Neutrophil (primary cell): ENCODE measurements at regions not wholly inside any gene's neighbourhood (a gene's known extent, or its start where the extent isn't known, plus 50 kb on each side); places are given as distances from the start of the nearest gene placed in this dataset.

Source experiments
- H3K27ac ChIP-seq: fragments of 200-600 bp; sonication (generic); 2 replicates; pipeline ENCODE4 v1.5.1; 2016; ENCODE audit warnings: mild to moderate bottlenecking, moderate library complexity
- H3K27me3 ChIP-seq: fragments of 200-600 bp; sonication (generic); 2 replicates; pipeline ENCODE4 v1.6.0; 2016; ENCODE audit warnings: mild to moderate bottlenecking
- H3K36me3 ChIP-seq: fragments of 200-600 bp; sonication (generic); 2 replicates; pipeline ENCODE4 v1.5.1; 2017
- H3K4me1 ChIP-seq, 2 experiments: fragments of 200-600 bp in 1 of 2; sonication (generic) in 1 of 2; 1 replicate in 1 of 2; 2 replicates in 1 of 2; pipeline versions ENCODE4 v1.5.1 to v1.6.1; 2013 to 2016; ENCODE audit warnings: low read depth in 1 of 2, low read length in 1 of 2, mild to moderate bottlenecking in 1 of 2, moderate library complexity in 1 of 2; ENCODE audit not compliant: control insufficient read depth in 1 of 2, insufficient read depth in 1 of 2
- H3K4me3 ChIP-seq, 2 experiments: fragments of 200-600 bp in 1 of 2; sonication (generic) in 1 of 2; 1 replicate in 1 of 2; 2 replicates in 1 of 2; pipeline ENCODE4 v1.5.1; 2013 to 2016; ENCODE audit warnings: low read depth in 1 of 2, low read length in 1 of 2, mild to moderate bottlenecking in 1 of 2, moderate library complexity in 1 of 2
- H3K9me3 ChIP-seq: fragments of 200-600 bp; sonication (generic); 2 replicates; pipeline ENCODE4 v1.5.1; 2016
- CTCF ChIP-seq: fragments of 200-600 bp; sonication (generic); IDR thresholded peaks from 2 replicates; pipeline ENCODE4 v1.5.1; 2016; ENCODE audit warnings: antibody characterized with exemption

GRCh38 chr18:78670778-78671391 lies 308.7 kb upstream of the SALL3 start:
- Histone ChIP-seq H3K27ac (no peak overlapping the region), H3K9me3 (no peaks in the 10 kb centered on the region), H3K27me3 (no peaks in the 10 kb centered on the region), H3K36me3 (no peaks in the 10 kb centered on the region), H3K4me1 (no peaks in the 10 kb centered on the region), H3K4me3 (no peak overlapping the region)
- no peak for TF ChIP-seq CTCF

DNA sequence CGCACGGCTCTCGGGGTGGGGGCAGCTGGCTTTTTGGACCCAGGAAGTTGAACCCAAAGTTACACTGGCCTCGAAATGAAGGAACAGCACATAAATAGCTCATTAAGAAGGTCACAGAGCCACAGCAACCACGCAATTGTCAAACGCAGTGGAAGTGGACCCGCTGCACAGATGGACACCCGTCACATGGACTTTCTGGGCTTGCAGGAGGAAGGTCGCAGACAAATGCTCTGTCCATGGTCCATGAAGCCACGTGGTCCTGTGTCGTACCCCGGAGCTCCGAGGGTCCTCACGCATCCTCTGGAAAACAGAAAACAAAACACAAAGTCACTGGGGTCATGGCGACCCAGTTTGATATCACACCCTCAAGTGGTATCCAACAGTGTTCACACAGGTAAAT lies 308.1 kb upstream of the SALL3 start:
- H3K9me3 ChIP-seq: no peaks in the 10 kb centered on the region
- H3K27me3 ChIP-seq: no peaks in the 10 kb centered on the region
- no peak for TF ChIP-seq CTCF

DNA sequence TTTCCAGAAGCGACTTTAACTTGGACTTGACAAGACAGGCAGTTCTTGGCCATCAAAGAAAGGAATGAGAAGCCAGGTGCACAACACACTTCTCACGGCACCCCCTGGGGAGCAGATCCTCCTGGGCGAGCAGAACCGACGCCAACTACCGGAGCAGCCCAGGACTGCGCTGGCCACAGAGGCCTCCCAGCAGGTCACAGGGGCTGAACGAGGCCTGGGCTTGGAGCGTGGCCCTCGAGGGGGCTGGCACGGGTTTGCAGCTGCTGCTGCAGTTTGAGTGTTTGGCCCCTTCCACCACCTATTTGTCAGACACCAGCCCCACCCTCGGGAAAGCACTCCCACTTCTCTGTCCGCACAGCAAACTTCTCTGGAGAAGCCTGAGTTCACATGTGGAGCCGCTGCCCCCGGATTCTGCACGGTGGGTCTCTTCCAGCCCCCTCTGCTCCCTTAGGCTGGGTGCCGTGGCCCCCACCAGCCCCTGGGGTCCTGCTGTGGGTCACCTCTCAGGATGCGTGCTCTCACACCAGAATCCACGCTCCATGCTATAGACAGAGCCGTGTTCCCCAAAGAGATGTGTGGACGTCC lies 306.7 kb upstream of the SALL3 start:
- Histone ChIP-seq H3K4me3 (no peak overlapping the region), H3K36me3 (no peaks in the 10 kb centered on the region), H3K4me1 (no peaks in the 10 kb centered on the region), H3K27me3 (no peaks in the 10 kb centered on the region), H3K9me3 (no peaks in the 10 kb centered on the region), H3K27ac (no peak overlapping the region)
- TF ChIP-seq CTCF: no peak

More for the DNA sequence above, 308.1 kb upstream of the SALL3 start:
- Histone ChIP-seq H3K36me3 (no peaks in the 10 kb centered on the region), H3K4me3 (no peak overlapping the region), H3K4me1 (no peaks in the 10 kb centered on the region), H3K27ac (no peak overlapping the region)

DNA sequence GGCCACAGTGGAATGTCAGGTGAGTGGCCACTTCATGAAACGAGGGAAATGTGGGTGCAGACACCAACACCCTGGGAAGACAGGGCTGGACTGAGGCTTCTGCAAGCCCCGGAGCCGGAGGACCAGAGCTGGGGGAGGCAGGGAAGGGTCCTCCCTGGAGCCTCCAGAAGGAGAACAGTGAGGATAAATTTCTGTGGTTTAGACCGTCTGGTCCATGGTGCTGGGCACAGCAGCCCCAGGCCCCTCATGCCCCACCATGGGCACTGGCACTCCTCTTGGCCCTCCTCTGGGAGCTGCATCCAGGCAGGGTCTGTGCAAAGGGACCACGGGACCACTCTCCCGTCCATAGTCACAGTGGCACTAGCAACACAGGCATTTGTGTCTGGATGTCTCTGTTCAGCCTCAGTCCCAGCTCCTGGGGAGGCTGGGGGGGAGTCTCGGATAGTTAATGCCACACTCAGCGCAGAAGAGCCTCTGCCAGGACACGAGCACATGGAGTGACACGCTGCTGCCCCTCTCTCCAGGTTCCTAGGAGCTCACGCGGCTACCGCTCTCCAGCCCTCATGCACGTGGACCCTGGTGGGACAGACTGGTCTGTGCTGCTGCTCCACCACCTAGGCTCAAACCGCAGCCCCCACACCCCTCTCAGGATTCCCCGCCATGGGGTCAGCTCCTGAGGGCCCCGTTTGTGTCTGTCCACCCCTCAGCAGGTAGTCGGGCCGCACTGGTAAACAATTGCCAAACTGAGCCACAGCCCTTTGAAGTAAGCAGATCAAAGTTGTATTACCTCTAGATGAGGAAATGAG lies 305.9 kb upstream of the SALL3 start:
- no peak overlapping the region for H3K4me3 ChIP-seq
- no peaks in the 10 kb centered on the region for H3K9me3 ChIP-seq
- H3K27ac ChIP-seq: no peak overlapping the region
- H3K36me3 ChIP-seq: no peaks in the 10 kb centered on the region
- H3K4me1 ChIP-seq: no peaks in the 10 kb centered on the region
- no peak for TF ChIP-seq CTCF
- no peaks in the 10 kb centered on the region for H3K27me3 ChIP-seq

DNA sequence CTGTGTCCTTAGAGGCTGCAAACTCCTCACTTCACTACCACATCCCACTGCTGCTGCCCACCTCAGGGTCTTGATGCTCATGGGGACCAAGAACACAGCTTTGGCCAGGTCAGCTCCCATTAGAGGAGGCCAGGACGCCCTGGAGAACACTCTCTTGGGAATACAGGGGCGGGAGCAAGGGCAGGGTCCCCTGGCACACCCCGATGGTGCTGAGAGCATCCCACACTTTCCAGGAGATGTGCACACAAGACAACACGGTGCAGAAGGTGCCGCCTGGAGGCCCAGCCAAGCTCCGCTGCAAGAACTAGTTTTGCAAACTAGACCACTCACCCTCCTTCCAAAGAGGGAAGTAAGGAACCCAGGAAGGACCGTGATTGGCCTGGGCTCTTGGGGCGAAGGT lies 304.4 kb upstream of the SALL3 start:
- Histone ChIP-seq H3K27me3 (no peaks in the 10 kb centered on the region), H3K4me1 (no peaks in the 10 kb centered on the region), H3K27ac (no peak overlapping the region), H3K4me3 (no peak overlapping the region), H3K9me3 (no peaks in the 10 kb centered on the region), H3K36me3 (no peaks in the 10 kb centered on the region)
- TF ChIP-seq CTCF: no peak
